ENCODE measurements at regions not wholly inside any gene's neighbourhood (a gene's known extent, or its start where the extent isn't known, plus 50 kb on each side); places are given as distances from the start of the nearest gene placed in this dataset.

DNA sequence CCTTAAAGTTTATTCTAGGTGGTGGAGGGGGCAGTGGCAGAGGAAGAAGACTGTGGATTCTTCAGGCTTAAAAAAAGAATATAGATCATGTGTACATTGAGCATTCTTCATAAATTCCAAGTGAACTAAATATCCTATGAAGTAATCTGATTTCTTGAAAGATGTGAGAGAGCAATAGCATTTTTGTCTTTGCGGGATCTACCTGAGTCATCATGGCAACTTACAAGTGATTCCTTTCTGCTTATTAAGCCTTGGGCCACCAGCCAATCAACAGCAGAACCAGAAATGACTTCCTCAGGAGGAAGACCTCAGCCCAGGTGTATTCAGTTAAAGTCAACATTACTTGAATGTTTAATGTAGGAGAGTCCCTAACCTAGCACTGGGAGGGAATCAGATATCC, 756.9 kb downstream of the TFAP2A start:
- H3K27ac ChIP-seq (ENCODE audit: low read depth, low read length) = no peak overlapping the region
- no peaks in the 10 kb centered on the region for H3K79me2 ChIP-seq (ENCODE audit: control insufficient read depth, insufficient read depth, low read length, unreplicated experiment)
- H3K4me1 ChIP-seq (ENCODE audit: control insufficient read depth, insufficient read depth, low read length, unreplicated experiment) = no peaks in the 10 kb centered on the region
- no peak overlapping the region for H3K4me3 ChIP-seq (ENCODE audit: low read depth, low read length)
- no peaks in the 10 kb centered on the region for H3K36me3 ChIP-seq (ENCODE audit: insufficient read depth, low read length)
- no peak overlapping the region for H2AFZ ChIP-seq (ENCODE audit: low read length, unreplicated experiment)
- no peaks in the 10 kb centered on the region for H3K27me3 ChIP-seq (ENCODE audit: insufficient read depth, low read length)

DNA sequence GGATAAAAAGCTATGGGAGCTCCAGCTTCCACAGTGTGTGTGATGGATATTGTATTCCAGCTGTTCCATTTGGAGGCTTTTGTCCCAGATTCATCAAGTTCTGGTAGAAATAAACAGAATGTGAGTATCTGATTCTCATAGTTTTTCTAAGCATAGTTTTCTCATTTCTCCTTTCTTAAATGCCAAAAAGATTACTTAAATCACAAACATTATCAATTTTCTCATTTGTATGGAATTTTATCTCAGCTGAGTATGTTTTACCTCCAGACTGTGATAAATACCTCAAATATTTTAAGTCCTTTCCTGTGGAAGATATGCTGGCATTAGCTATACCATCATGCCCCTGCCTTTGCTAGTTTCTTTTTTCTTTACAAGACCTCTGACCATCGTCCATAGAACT, 767.3 kb downstream of the TFAP2A start:
- Histone ChIP-seq H3K27me3 (ENCODE audit: insufficient read depth, low read length) (no peaks in the 10 kb centered on the region), H3K36me3 (ENCODE audit: insufficient read depth, low read length) (no peaks in the 10 kb centered on the region), H3K27ac (ENCODE audit: low read depth, low read length) (peak overlapping the region; percentile 17; the same call in 1 of the 2 replicates), H2AFZ (ENCODE audit: low read length, unreplicated experiment) (no peak overlapping the region), H3K4me1 (ENCODE audit: control insufficient read depth, insufficient read depth, low read length, unreplicated experiment) (no peaks in the 10 kb centered on the region), H3K79me2 (ENCODE audit: control insufficient read depth, insufficient read depth, low read length, unreplicated experiment) (no peaks in the 10 kb centered on the region), H3K4me3 (ENCODE audit: low read depth, low read length) (no peak overlapping the region)

DNA sequence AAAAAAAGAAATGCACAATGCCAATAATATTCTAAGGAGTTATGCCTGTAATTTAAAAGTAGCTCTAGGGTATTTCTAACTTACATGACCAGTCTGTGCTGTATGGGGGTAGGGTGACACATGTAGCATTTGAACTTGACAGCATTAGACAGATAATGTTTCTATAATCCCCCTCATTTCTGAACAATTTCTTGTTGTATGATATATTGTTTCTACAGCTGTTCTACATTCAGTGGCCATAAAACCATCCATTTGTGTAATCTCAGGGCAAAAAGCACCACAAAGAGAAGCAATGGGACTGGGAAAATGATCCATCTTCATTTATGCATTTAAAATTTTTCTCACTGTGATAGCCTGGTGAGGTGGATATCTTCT, 767.8 kb downstream of the TFAP2A start:
- no peaks in the 10 kb centered on the region for H3K27me3 ChIP-seq (ENCODE audit: insufficient read depth, low read length)
- no peaks in the 10 kb centered on the region for H3K4me1 ChIP-seq (ENCODE audit: control insufficient read depth, insufficient read depth, low read length, unreplicated experiment)
- H3K36me3 ChIP-seq (ENCODE audit: insufficient read depth, low read length) = no peaks in the 10 kb centered on the region
- no peak overlapping the region for H2AFZ ChIP-seq (ENCODE audit: low read length, unreplicated experiment)
- H3K79me2 ChIP-seq (ENCODE audit: control insufficient read depth, insufficient read depth, low read length, unreplicated experiment) = no peaks in the 10 kb centered on the region
- peak overlapping the region; percentile 17; the same call in 1 of the 2 replicates for H3K27ac ChIP-seq (ENCODE audit: low read depth, low read length)
- H3K4me3 ChIP-seq (ENCODE audit: low read depth, low read length) = no peak overlapping the region

DNA sequence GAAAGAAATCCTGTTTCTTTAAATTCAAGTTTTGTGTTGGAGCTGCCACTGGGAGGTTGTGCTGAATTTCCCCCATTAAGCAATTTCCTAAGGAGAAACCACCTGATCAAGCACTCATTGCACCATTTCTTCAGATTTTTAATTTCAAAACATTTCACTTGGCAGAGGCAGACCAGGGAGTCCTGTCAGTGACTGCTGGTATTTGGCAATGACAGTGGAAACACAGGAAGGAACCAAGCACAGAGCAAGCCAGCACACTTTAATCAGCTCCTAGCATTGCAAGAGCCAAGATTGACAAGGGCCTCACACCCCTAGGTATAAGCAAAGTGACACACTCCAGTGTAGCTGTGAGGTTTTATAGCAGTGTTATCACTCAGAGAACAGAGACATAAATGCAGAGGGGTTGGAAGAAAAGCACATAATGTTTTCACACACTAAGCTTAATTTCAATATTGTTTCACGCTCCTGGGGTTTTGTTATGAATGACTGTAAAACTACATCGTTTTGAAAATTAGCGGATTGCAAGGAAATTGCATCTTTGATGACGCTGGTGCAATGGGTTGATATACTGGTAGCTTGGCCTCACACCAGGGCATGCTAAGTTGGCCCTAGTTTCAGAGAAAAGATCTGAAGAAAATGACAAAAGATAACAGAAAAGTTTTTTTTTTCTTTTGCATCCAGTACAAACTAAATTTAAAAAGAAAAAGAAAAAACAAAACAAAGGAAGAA, 768.4 kb downstream of the TFAP2A start:
- no peaks in the 10 kb centered on the region for H3K79me2 ChIP-seq (ENCODE audit: control insufficient read depth, insufficient read depth, low read length, unreplicated experiment)
- no peak overlapping the region for H3K4me3 ChIP-seq (ENCODE audit: low read depth, low read length)
- H2AFZ ChIP-seq (ENCODE audit: low read length, unreplicated experiment) = no peak overlapping the region
- H3K27me3 ChIP-seq (ENCODE audit: insufficient read depth, low read length) = no peaks in the 10 kb centered on the region
- no peaks in the 10 kb centered on the region for H3K36me3 ChIP-seq (ENCODE audit: insufficient read depth, low read length)
- H3K27ac ChIP-seq (ENCODE audit: low read depth, low read length) = no peak overlapping the region
- no peaks in the 10 kb centered on the region for H3K4me1 ChIP-seq (ENCODE audit: control insufficient read depth, insufficient read depth, low read length, unreplicated experiment)

DNA sequence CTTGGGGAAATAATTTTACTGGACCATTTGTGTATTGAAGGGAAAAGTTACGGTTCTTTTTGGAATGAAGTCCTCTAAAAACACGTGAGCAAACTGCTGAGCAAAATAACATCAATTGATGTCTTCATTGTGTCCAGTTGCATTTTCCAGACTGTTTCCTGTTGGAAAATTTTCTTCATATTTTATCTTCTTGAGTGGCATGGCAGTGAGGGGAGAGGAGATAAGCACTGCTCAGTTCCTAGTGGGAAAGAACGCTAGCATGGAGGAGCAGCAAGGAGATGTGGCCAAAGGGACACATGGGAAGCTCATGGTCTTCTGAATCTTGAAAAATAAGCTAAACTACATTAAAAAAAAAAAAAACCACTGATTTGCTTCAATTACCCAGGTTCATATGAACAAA, 776.0 kb downstream of the TFAP2A start:
- Histone ChIP-seq H2AFZ (ENCODE audit: low read length, unreplicated experiment) (no peak overlapping the region), H3K4me1 (ENCODE audit: control insufficient read depth, insufficient read depth, low read length, unreplicated experiment) (no peaks in the 10 kb centered on the region), H3K36me3 (ENCODE audit: insufficient read depth, low read length) (no peaks in the 10 kb centered on the region), H3K79me2 (ENCODE audit: control insufficient read depth, insufficient read depth, low read length, unreplicated experiment) (no peaks in the 10 kb centered on the region), H3K4me3 (ENCODE audit: low read depth, low read length) (no peak overlapping the region), H3K27me3 (ENCODE audit: insufficient read depth, low read length) (no peaks in the 10 kb centered on the region), H3K27ac (ENCODE audit: low read depth, low read length) (no peak overlapping the region)

DNA sequence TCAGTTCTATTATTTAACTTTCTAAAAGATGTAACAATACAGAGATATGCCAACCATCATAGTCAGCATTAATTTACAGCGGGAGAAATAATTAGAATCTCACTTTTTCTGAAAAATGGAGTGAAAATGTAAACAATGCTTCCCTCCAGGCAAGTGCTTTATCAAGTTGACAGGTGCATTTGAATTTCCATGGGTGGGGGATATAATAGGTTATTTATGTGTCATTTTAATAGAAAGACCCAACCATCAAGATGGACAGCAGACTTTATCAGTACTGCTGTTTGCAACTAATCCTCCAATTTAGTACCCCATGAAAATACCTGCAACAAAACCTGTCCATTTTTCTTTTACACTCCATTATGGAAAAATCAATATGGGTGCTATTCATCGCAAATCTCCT, 780.1 kb downstream of the TFAP2A start:
- H3K79me2 ChIP-seq (ENCODE audit: control insufficient read depth, insufficient read depth, low read length, unreplicated experiment) = no peaks in the 10 kb centered on the region
- no peak overlapping the region for H3K4me3 ChIP-seq (ENCODE audit: low read depth, low read length)
- H3K27me3 ChIP-seq (ENCODE audit: insufficient read depth, low read length) = no peaks in the 10 kb centered on the region
- no peaks in the 10 kb centered on the region for H3K4me1 ChIP-seq (ENCODE audit: control insufficient read depth, insufficient read depth, low read length, unreplicated experiment)
- no peaks in the 10 kb centered on the region for H3K36me3 ChIP-seq (ENCODE audit: insufficient read depth, low read length)
- H2AFZ ChIP-seq (ENCODE audit: low read length, unreplicated experiment) = no peak overlapping the region
- no peak overlapping the region for H3K27ac ChIP-seq (ENCODE audit: low read depth, low read length)

DNA sequence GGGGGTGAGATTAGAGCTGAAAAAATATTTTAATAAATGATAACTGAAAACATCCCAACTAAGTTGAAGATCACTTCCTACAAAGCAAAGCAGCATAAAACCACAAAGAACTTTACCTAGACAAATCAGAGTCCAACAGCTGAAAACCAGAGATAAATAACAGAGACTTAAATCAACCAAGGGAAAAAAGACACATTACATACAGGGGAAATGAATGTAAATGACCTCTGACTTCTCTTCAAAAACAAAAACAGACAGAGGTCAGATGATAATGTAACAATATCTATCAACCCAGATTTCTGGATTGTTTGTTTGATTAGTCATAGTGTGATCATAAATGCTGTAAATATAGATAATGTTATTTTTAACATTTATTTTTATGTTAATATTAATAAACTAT, 782.8 kb downstream of the TFAP2A start:
- Histone ChIP-seq H3K4me3 (ENCODE audit: low read depth, low read length) (no peak overlapping the region), H3K79me2 (ENCODE audit: control insufficient read depth, insufficient read depth, low read length, unreplicated experiment) (no peaks in the 10 kb centered on the region), H3K27ac (ENCODE audit: low read depth, low read length) (no peak overlapping the region), H3K4me1 (ENCODE audit: control insufficient read depth, insufficient read depth, low read length, unreplicated experiment) (no peaks in the 10 kb centered on the region), H2AFZ (ENCODE audit: low read length, unreplicated experiment) (no peak overlapping the region), H3K27me3 (ENCODE audit: insufficient read depth, low read length) (no peaks in the 10 kb centered on the region), H3K36me3 (ENCODE audit: insufficient read depth, low read length) (no peaks in the 10 kb centered on the region)

DNA sequence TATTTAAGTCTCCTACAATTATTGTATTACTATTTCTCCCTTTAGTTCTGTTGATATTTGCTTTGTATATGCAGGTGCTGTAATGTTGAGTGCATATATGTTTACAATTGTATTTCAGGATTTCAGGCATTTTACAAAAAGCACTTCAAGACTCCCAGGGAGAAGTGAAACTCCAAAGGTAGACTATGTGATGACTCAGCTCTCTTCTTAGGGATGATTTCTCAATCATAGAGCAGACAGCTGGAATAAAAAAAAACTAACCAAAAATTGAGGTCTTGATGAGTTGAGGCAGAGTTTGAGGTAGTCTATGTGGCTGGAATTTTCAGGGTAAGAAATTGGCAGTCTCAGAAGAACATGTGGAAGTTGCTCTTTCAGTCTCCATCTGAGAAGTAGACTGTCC, 786.1 kb downstream of the TFAP2A start:
- H3K27me3 ChIP-seq (ENCODE audit: insufficient read depth, low read length) = no peaks in the 10 kb centered on the region
- no peak overlapping the region for H2AFZ ChIP-seq (ENCODE audit: low read length, unreplicated experiment)
- H3K4me3 ChIP-seq (ENCODE audit: low read depth, low read length) = no peak overlapping the region
- no peaks in the 10 kb centered on the region for H3K4me1 ChIP-seq (ENCODE audit: control insufficient read depth, insufficient read depth, low read length, unreplicated experiment)
- H3K36me3 ChIP-seq (ENCODE audit: insufficient read depth, low read length) = no peaks in the 10 kb centered on the region
- no peak overlapping the region for H3K27ac ChIP-seq (ENCODE audit: low read depth, low read length)
- no peaks in the 10 kb centered on the region for H3K79me2 ChIP-seq (ENCODE audit: control insufficient read depth, insufficient read depth, low read length, unreplicated experiment)

DNA sequence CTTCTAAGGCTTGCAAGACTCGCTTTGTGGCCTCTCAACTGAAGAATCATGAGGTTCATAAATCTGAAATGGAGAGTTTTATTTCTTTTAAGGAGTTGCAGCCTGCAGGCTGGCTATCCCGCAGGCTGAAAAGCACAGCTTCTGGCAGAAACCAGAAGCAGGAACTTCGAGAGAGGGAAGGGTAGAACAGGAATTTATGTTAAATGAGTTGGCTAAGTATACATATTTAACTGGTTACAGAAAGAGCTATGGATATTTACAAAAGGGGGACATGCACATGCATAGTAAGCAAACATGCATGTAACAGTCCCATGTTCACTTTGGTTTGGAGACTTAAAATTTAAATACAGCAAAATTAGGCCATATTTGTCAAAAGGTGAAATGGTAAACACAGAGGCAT, 787.0 kb downstream of the TFAP2A start:
- H3K36me3 ChIP-seq (ENCODE audit: insufficient read depth, low read length) = no peaks in the 10 kb centered on the region
- no peak overlapping the region for H3K27ac ChIP-seq (ENCODE audit: low read depth, low read length)
- no peaks in the 10 kb centered on the region for H3K27me3 ChIP-seq (ENCODE audit: insufficient read depth, low read length)
- H3K79me2 ChIP-seq (ENCODE audit: control insufficient read depth, insufficient read depth, low read length, unreplicated experiment) = no peaks in the 10 kb centered on the region
- no peaks in the 10 kb centered on the region for H3K4me1 ChIP-seq (ENCODE audit: control insufficient read depth, insufficient read depth, low read length, unreplicated experiment)
- H2AFZ ChIP-seq (ENCODE audit: low read length, unreplicated experiment) = no peak overlapping the region
- no peak overlapping the region for H3K4me3 ChIP-seq (ENCODE audit: low read depth, low read length)

DNA sequence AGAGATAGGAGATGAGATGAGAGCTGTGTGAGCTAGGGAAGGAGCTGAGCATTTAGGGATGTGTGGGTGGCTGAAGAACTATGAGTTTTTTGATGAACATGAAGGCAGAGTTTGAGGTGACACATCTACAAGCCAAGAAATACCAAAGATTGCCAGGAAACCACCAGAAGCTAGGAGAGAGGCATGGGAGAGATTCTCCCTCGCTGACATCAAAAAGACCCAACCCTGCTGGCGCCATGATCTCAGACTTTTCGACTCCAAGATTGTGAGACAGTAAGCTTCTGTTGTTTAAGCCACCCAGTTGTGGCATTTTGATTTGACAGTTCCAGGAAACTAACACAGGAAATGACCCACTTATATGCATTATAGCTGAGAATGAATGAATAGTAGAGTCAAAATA, 790.9 kb downstream of the TFAP2A start:
- H3K36me3 ChIP-seq (ENCODE audit: insufficient read depth, low read length) = no peaks in the 10 kb centered on the region
- H3K4me3 ChIP-seq (ENCODE audit: low read depth, low read length) = no peak overlapping the region
- no peaks in the 10 kb centered on the region for H3K27me3 ChIP-seq (ENCODE audit: insufficient read depth, low read length)
- no peak overlapping the region for H3K27ac ChIP-seq (ENCODE audit: low read depth, low read length)
- H3K4me1 ChIP-seq (ENCODE audit: control insufficient read depth, insufficient read depth, low read length, unreplicated experiment) = no peaks in the 10 kb centered on the region
- H2AFZ ChIP-seq (ENCODE audit: low read length, unreplicated experiment) = no peak overlapping the region
- no peaks in the 10 kb centered on the region for H3K79me2 ChIP-seq (ENCODE audit: control insufficient read depth, insufficient read depth, low read length, unreplicated experiment)

DNA sequence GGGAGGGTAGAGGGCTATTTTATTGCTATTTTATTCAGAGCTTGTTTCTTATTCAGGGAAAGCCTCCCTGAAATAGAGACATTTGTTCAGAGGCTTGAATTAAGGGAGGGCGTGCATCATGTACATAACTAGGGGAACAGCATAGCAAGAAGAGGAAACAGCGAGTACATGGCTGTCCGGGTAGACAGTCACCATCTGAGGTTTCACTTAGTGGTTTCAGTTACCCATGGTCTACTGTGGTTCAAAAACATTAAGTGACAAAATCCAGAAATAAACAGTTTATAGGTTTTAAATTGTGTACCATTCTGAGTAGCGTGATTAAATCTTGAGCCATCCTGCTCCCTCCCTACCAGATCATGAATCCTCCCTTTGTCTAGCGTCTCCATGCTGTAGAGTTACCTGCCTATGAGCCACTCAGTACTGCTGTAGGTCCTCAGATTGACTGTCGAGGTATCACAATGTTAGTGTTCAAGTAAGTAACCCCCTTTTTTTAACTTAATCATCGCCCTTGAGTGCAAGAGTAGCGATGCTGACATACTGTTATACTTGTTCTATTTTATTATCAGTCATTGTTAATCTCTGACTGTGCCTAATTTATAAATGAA, 791.5 kb downstream of the TFAP2A start:
- Histone ChIP-seq H3K79me2 (ENCODE audit: control insufficient read depth, insufficient read depth, low read length, unreplicated experiment) (no peaks in the 10 kb centered on the region), H3K27ac (ENCODE audit: low read depth, low read length) (no peak overlapping the region), H3K4me3 (ENCODE audit: low read depth, low read length) (no peak overlapping the region), H3K36me3 (ENCODE audit: insufficient read depth, low read length) (no peaks in the 10 kb centered on the region), H3K4me1 (ENCODE audit: control insufficient read depth, insufficient read depth, low read length, unreplicated experiment) (no peaks in the 10 kb centered on the region), H3K27me3 (ENCODE audit: insufficient read depth, low read length) (no peaks in the 10 kb centered on the region), H2AFZ (ENCODE audit: low read length, unreplicated experiment) (no peak overlapping the region)

Data from ACC112 (cell line).